ENCODE measurements at regions not wholly inside any gene's neighbourhood (a gene's known extent, or its start where the extent isn't known, plus 50 kb on each side); places are given as distances from the start of the nearest gene placed in this dataset.

DNA sequence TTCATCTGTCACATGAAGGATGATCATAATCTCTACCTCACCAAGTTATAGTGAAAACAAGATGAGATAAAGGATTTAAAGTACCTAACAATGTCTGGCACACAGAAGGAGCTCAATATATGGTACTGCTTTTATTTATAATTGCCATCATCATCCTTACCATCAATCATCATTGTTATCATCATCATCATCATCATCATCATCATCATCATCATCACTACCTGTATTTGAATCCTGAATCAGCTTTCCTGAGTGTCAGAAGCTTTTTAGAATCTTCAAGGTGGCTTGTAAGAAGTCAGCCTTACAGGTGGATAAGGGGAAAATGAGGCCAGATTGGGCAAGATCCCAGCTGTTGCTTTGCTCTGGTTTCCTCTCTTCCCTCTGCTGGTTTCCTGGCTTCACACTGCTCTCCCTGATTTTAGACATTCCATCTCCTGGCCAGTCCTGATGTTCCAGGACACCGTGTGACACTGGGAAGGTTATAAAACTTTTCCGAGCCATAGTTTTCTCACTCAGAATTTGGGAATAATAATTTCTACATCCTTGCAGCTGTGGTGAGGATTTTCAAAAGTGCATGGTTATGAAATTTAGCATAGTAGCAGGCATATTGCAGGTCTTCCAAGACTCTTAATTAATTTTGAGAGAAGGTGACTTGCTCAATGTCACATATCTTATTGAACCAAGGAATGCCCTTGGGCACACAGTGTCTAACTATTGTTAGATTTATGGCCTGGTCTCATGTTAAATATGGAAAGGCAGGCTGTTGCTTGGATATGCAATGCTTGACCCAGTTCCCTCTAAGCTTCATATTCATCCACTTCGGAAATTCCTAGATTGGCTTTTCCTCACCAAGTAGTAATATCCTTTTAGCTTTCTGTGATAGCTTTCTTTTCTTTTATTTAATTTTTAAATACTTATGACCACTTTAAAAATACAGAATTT is 160.7 kb downstream of the TMEM38B start:
- TF ChIP-seq FOXP2 (optimal IDR thresholded peaks at IDR 0.05; ENCODE audit: borderline replicate concordance, extremely low read depth, extremely low read length, insufficient read depth), result no peak

DNA sequence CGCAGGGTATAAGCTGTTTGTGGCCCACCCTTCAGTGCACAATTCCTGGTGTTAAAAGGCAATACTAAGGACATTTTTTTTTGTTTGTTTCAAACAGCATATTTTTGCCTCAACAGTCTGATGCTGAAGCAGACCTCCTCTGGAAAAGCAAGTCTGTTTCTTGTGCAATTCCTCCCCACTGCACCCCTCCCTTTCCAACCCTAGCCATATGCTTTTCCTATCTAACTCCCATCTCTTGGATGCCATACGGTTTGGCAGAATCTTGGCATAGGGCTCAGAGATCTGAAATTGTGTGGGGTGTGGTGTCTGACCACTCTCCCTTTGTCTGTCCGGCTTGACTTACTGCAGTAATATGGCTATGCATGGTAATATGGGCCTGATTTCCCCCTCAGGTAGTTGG is 161.6 kb downstream of the TMEM38B start:
- TF ChIP-seq, protein P1, sequence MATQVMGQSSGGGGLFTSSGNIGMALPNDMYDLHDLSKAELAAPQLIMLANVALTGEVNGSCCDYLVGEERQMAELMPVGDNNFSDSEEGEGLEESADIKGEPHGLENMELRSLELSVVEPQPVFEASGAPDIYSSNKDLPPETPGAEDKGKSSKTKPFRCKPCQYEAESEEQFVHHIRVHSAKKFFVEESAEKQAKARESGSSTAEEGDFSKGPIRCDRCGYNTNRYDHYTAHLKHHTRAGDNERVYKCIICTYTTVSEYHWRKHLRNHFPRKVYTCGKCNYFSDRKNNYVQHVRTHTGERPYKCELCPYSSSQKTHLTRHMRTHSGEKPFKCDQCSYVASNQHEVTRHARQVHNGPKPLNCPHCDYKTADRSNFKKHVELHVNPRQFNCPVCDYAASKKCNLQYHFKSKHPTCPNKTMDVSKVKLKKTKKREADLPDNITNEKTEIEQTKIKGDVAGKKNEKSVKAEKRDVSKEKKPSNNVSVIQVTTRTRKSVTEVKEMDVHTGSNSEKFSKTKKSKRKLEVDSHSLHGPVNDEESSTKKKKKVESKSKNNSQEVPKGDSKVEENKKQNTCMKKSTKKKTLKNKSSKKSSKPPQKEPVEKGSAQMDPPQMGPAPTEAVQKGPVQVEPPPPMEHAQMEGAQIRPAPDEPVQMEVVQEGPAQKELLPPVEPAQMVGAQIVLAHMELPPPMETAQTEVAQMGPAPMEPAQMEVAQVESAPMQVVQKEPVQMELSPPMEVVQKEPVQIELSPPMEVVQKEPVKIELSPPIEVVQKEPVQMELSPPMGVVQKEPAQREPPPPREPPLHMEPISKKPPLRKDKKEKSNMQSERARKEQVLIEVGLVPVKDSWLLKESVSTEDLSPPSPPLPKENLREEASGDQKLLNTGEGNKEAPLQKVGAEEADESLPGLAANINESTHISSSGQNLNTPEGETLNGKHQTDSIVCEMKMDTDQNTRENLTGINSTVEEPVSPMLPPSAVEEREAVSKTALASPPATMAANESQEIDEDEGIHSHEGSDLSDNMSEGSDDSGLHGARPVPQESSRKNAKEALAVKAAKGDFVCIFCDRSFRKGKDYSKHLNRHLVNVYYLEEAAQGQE (IDR thresholded peaks at IDR 0.05; ENCODE audit: insufficient read depth in 1 of 2, low read depth in 2 of 2, low read length in 2 of 2), result no peak
- no peak for TF ChIP-seq SIN3A (IDR thresholded peaks at IDR 0.05; ENCODE audit: borderline replicate concordance, insufficient read depth, low read length)

DNA sequence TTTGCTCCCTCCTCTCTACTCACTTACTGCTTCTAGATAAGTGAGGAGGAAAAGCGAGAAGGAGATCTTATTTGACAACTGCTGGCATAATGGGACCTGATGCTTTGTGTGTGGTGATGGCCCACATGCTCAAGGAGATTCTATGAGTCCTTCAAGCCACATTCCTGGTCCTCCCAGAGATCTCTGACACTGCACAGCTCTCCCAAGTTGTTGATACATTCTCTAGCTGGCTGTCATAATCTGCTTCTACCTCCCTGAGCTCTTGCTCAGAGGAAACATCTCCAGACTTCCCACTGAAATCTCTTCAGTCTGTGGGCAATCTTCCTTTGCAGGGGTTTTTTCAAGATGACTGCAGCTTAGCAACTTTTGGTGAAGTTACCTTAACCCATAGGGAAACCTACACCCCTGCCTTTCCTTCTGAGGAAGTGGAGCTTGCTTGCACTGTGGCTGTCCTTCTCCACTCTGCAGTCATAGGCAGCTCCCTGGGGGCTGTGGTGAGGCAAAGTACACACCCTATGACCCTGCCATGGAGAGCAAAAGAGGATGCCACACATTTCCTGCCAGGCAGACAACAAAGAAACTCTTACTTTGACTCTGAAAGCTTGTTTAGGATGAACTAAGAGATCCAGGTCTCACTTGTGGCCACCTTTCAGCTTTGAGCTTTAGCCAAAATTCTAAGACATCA is 163.8 kb downstream of the TMEM38B start:
- no peak for TF ChIP-seq POLR2AphosphoS5 (IDR thresholded peaks at IDR 0.05; ENCODE audit: low read depth, low read length)
- TF ChIP-seq FOXP2 (optimal IDR thresholded peaks at IDR 0.05; ENCODE audit: borderline replicate concordance, extremely low read depth, extremely low read length, insufficient read depth), result no peak
- TF ChIP-seq, protein P1 (IDR thresholded peaks at IDR 0.05; ENCODE audit: insufficient read depth in 1 of 2, low read depth in 2 of 2, low read length in 2 of 2), result no peak
- TF ChIP-seq TAF1 (IDR thresholded peaks at IDR 0.05; ENCODE audit: borderline replicate concordance, insufficient read depth, low read length), result no peak
- no peak for TF ChIP-seq SIN3A (IDR thresholded peaks at IDR 0.05; ENCODE audit: borderline replicate concordance, insufficient read depth, low read length)

DNA sequence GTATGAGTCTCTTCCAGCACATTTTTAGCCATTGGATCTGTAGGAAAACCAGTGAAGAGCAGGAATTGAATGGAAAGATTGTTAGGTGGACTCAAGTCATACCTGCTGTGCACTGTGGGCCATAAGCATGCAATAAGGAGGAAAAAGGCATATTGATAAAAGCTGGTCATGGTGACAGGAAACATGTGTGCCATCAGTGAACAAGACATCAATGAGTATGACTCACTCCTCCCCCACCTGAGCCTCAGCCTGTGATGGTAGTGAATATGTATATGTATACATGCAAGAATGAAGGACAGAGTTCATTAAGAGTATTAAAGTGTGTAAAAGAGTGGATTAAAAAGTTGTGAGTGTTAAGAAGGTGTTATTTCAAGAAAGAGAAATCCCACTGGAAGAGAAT is 164.5 kb downstream of the TMEM38B start:
- no peak for TF ChIP-seq SIN3A (IDR thresholded peaks at IDR 0.05; ENCODE audit: borderline replicate concordance, insufficient read depth, low read length)
- TF ChIP-seq, protein P1 (IDR thresholded peaks at IDR 0.05; ENCODE audit: insufficient read depth in 1 of 2, low read depth in 2 of 2, low read length in 2 of 2), result no peak
- no peak for TF ChIP-seq TAF1 (IDR thresholded peaks at IDR 0.05; ENCODE audit: borderline replicate concordance, insufficient read depth, low read length)
- TF ChIP-seq FOXP2 (optimal IDR thresholded peaks at IDR 0.05; ENCODE audit: borderline replicate concordance, extremely low read depth, extremely low read length, insufficient read depth), result no peak
- no peak for TF ChIP-seq POLR2AphosphoS5 (IDR thresholded peaks at IDR 0.05; ENCODE audit: low read depth, low read length)

DNA sequence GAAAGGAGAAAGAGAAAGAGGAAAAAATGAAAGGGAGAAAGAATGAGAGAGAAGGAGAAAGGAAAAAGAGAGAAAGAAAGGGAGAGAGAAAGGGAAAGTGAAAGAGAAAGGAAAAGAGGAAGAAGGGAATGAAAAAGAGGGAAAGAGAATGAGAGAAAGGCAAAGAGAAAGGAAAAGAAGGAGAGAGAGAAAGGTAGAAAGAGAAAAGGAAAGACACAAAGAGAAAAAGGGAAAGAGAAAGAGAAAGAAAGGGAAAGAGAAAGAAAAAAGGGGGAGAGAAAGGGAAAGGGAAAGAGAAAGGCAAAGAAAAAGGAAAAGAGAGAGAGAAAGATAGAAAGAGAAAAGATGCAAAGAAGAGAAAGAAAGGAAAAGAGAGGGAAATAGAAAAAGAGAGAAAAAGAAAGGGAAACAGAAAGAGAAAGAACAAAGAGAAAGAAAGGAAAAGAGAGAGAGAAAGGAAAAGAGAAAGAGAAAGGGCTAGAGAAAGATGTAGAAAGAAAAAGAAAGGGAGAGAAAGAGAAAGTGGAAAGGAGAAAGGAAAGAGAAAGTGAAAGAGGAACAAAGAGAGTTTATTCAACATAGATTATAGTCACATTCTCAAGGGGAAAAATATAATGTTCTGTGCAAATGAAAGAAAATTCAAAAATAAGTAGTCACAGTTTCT is 165.2 kb downstream of the TMEM38B start:
- TF ChIP-seq FOXP2 (optimal IDR thresholded peaks at IDR 0.05; ENCODE audit: borderline replicate concordance, extremely low read depth, extremely low read length, insufficient read depth), result no peak
- no peak for TF ChIP-seq POLR2AphosphoS5 (IDR thresholded peaks at IDR 0.05; ENCODE audit: low read depth, low read length)
- TF ChIP-seq, protein P1 (IDR thresholded peaks at IDR 0.05; ENCODE audit: insufficient read depth in 1 of 2, low read depth in 2 of 2, low read length in 2 of 2), result no peak
- no peak for TF ChIP-seq SIN3A (IDR thresholded peaks at IDR 0.05; ENCODE audit: borderline replicate concordance, insufficient read depth, low read length)
- TF ChIP-seq TAF1 (IDR thresholded peaks at IDR 0.05; ENCODE audit: borderline replicate concordance, insufficient read depth, low read length), result no peak

All from PFSK-1 (cell line).